ENCODE measurements at regions not wholly inside any gene's neighbourhood (a gene's known extent, or its start where the extent isn't known, plus 50 kb on each side); places are given as distances from the start of the nearest gene placed in this dataset.
"Not testable (repeated sequence)": the region's sequence is repeated elsewhere in the genome, so short reads cannot be mapped to it uniquely, and the experiment has no call there.

- DNase-seq (ENCODE audit: low read depth): no peak
- no peak overlapping the region for H3K4me3 ChIP-seq (ENCODE audit: low read depth, low read length)
- no peak for TF ChIP-seq CTCF (IDR thresholded peaks at IDR 0.05; ENCODE audit: insufficient read depth, low read depth, low read length)
Observed at GRCh38 chr3:178112134-178112533, 424.1 kb upstream of the KCNMB2 start.

GRCh38 chr3:178112552-178112951, 423.7 kb upstream of the KCNMB2 start:
- DNase-seq (ENCODE audit: low read depth); H3K4me3 ChIP-seq (ENCODE audit: low read depth, low read length): not testable (repeated sequence)

- TF ChIP-seq CTCF (IDR thresholded peaks at IDR 0.05; ENCODE audit: insufficient read depth, low read depth, low read length): no peak
- no peak for DNase-seq (ENCODE audit: low read depth)
- no peak overlapping the region for H3K4me3 ChIP-seq (ENCODE audit: low read depth, low read length)
Observed at GRCh38 chr3:178117641-178118040, 418.6 kb upstream of the KCNMB2 start.

- H3K4me3 ChIP-seq (ENCODE audit: low read depth, low read length): not testable (repeated sequence)
- peak; percentile 72 for DNase-seq (ENCODE audit: low read depth)
Observed at GRCh38 chr3:178119608-178120295, 416.5 kb upstream of the KCNMB2 start.

GRCh38 chr3:178120367-178120766, 415.9 kb upstream of the KCNMB2 start:
- no peak overlapping the region for H3K4me3 ChIP-seq (ENCODE audit: low read depth, low read length)
- TF ChIP-seq CTCF (IDR thresholded peaks at IDR 0.05; ENCODE audit: insufficient read depth, low read depth, low read length): no peak
- no peak for DNase-seq (ENCODE audit: low read depth)

GRCh38 chr3:178126686-178127085, 409.6 kb upstream of the KCNMB2 start:
- no peak for DNase-seq (ENCODE audit: low read depth)
- TF ChIP-seq CTCF (IDR thresholded peaks at IDR 0.05; ENCODE audit: insufficient read depth, low read depth, low read length): no peak
- H3K4me3 ChIP-seq (ENCODE audit: low read depth, low read length): no peak overlapping the region

GRCh38 chr3:178127221-178127620, 409.0 kb upstream of the KCNMB2 start:
- no peak for TF ChIP-seq CTCF (IDR thresholded peaks at IDR 0.05; ENCODE audit: insufficient read depth, low read depth, low read length)
- H3K4me3 ChIP-seq (ENCODE audit: low read depth, low read length): no peak overlapping the region
- no peak for DNase-seq (ENCODE audit: low read depth)

- no peak for DNase-seq (ENCODE audit: low read depth)
- TF ChIP-seq CTCF (IDR thresholded peaks at IDR 0.05; ENCODE audit: insufficient read depth, low read depth, low read length): no peak
Observed at GRCh38 chr3:178129109-178129508, 407.1 kb upstream of the KCNMB2 start.

More at GRCh38 chr3:178129109-178129508, 407.1 kb upstream of the KCNMB2 start:
- no peak overlapping the region for H3K4me3 ChIP-seq (ENCODE audit: low read depth, low read length)
